ENCODE measurements at regions not wholly inside any gene's neighbourhood (a gene's known extent, or its start where the extent isn't known, plus 50 kb on each side); places are given as distances from the start of the nearest gene placed in this dataset.

GRCh38 chr16:86880316-86881117, 302.2 kb downstream of the FOXL1 start:
- no peak overlapping the region for H3K27ac ChIP-seq (ENCODE audit: low read depth, low read length)
- H3K27ac Mint-ChIP-seq (ENCODE audit: unreplicated experiment), result no peak overlapping the region
- H3K9me3 Mint-ChIP-seq (ENCODE audit: unreplicated experiment), result peaks cover 5% of the 10 kb centered on the region
- no peak overlapping the region for H3K4me2 ChIP-seq (ENCODE audit: low read length)
- peaks cover 7% of the 10 kb centered on the region for H3K4me1 ChIP-seq (ENCODE audit: insufficient read depth, low read length)
- TF ChIP-seq CTCF (IDR thresholded peaks at IDR 0.05; ENCODE audit: insufficient read depth, low read depth, low read length) (no peak), EZH2 (IDR thresholded peaks at IDR 0.05; ENCODE audit: insufficient read depth, low read length) (no peak)
- H4K20me1 ChIP-seq (ENCODE audit: insufficient read depth, low read length), result no peaks in the 10 kb centered on the region
- H3K4me1 Mint-ChIP-seq (ENCODE audit: low read depth, unreplicated experiment), result peaks cover 12% of the 10 kb centered on the region
- H3K79me2 ChIP-seq (ENCODE audit: insufficient read depth, low read length), result no peaks in the 10 kb centered on the region
- H3K27me3 Mint-ChIP-seq (ENCODE audit: low read depth, unreplicated experiment), result peaks cover 52% of the 10 kb centered on the region
- no peak overlapping the region for H3K9ac ChIP-seq (ENCODE audit: low read length)
- no peak overlapping the region for H3K4me3 ChIP-seq (ENCODE audit: insufficient read depth, low read depth, low read length)
- H3K36me3 ChIP-seq (ENCODE audit: insufficient read depth, low read length), result no peaks in the 10 kb centered on the region
- H3K27me3 ChIP-seq (ENCODE audit: insufficient read depth, low read length), result peaks cover 3% of the 10 kb centered on the region
- no peaks in the 10 kb centered on the region for H3K36me3 Mint-ChIP-seq (ENCODE audit: low read depth, unreplicated experiment)
- FAIRE-seq, result no peak
- no peak overlapping the region for H3K4me3 Mint-ChIP-seq (ENCODE audit: unreplicated experiment)
- H2AFZ ChIP-seq (ENCODE audit: low read depth, low read length), result no peak overlapping the region
- H3K9me3 ChIP-seq (ENCODE audit: insufficient read depth, low read depth, low read length), result no peaks in the 10 kb centered on the region
- peak; percentile 26 for DNase-seq (ENCODE audit: low read depth)

- Histone ChIP-seq H3K27me3 (ENCODE audit: insufficient read depth, low read length) (peaks cover 3% of the 10 kb centered on the region), H3K9me3 (ENCODE audit: insufficient read depth, low read depth, low read length) (no peaks in the 10 kb centered on the region), H2AFZ (ENCODE audit: low read depth, low read length) (no peak overlapping the region), H3K27ac (ENCODE audit: low read depth, low read length) (no peak overlapping the region), H3K9ac (ENCODE audit: low read length) (no peak overlapping the region), H3K4me1 (ENCODE audit: insufficient read depth, low read length) (peaks cover 7% of the 10 kb centered on the region), H3K4me2 (ENCODE audit: low read length) (no peak overlapping the region), H3K36me3 (ENCODE audit: insufficient read depth, low read length) (no peaks in the 10 kb centered on the region), H3K4me3 (ENCODE audit: insufficient read depth, low read depth, low read length) (no peak overlapping the region), H4K20me1 (ENCODE audit: insufficient read depth, low read length) (no peaks in the 10 kb centered on the region), H3K79me2 (ENCODE audit: insufficient read depth, low read length) (no peaks in the 10 kb centered on the region)
- Mint-ChIP-seq H3K4me1 (ENCODE audit: low read depth, unreplicated experiment) (peaks cover 12% of the 10 kb centered on the region), H3K9me3 (ENCODE audit: unreplicated experiment) (peaks cover 5% of the 10 kb centered on the region), H3K4me3 (ENCODE audit: unreplicated experiment) (no peak overlapping the region), H3K36me3 (ENCODE audit: low read depth, unreplicated experiment) (no peaks in the 10 kb centered on the region), H3K27me3 (ENCODE audit: low read depth, unreplicated experiment) (peaks cover 49% of the 10 kb centered on the region), H3K27ac (ENCODE audit: unreplicated experiment) (no peak overlapping the region)
- FAIRE-seq (no peak), DNase-seq (ENCODE audit: low read depth) (no peak)
- TF ChIP-seq CTCF (IDR thresholded peaks at IDR 0.05; ENCODE audit: insufficient read depth, low read depth, low read length) (no peak), EZH2 (IDR thresholded peaks at IDR 0.05; ENCODE audit: insufficient read depth, low read length) (no peak)
Measured at GRCh38 chr16:86881118-86881510, 302.8 kb downstream of the FOXL1 start.

- H3K27ac Mint-ChIP-seq (ENCODE audit: unreplicated experiment), result no peak overlapping the region
- no peak overlapping the region for H3K4me3 Mint-ChIP-seq (ENCODE audit: unreplicated experiment)
- FAIRE-seq (no peak), DNase-seq (ENCODE audit: low read depth) (no peak)
- Histone ChIP-seq H4K20me1 (ENCODE audit: insufficient read depth, low read length) (no peaks in the 10 kb centered on the region), H3K27ac (ENCODE audit: low read depth, low read length) (no peak overlapping the region), H3K4me3 (ENCODE audit: insufficient read depth, low read depth, low read length) (no peak overlapping the region), H3K9ac (ENCODE audit: low read length) (no peak overlapping the region), H3K79me2 (ENCODE audit: insufficient read depth, low read length) (no peaks in the 10 kb centered on the region), H3K4me1 (ENCODE audit: insufficient read depth, low read length) (peaks cover 7% of the 10 kb centered on the region), H3K4me2 (ENCODE audit: low read length) (no peak overlapping the region), H3K36me3 (ENCODE audit: insufficient read depth, low read length) (no peaks in the 10 kb centered on the region), H3K27me3 (ENCODE audit: insufficient read depth, low read length) (peaks cover 3% of the 10 kb centered on the region), H2AFZ (ENCODE audit: low read depth, low read length) (no peak overlapping the region), H3K9me3 (ENCODE audit: insufficient read depth, low read depth, low read length) (no peaks in the 10 kb centered on the region)
- no peaks in the 10 kb centered on the region for H3K36me3 Mint-ChIP-seq (ENCODE audit: low read depth, unreplicated experiment)
- peaks cover 15% of the 10 kb centered on the region for H3K4me1 Mint-ChIP-seq (ENCODE audit: low read depth, unreplicated experiment)
- H3K27me3 Mint-ChIP-seq (ENCODE audit: low read depth, unreplicated experiment), result peaks cover 46% of the 10 kb centered on the region
- H3K9me3 Mint-ChIP-seq (ENCODE audit: unreplicated experiment), result peaks cover 5% of the 10 kb centered on the region
- no peak for TF ChIP-seq CTCF (IDR thresholded peaks at IDR 0.05; ENCODE audit: insufficient read depth, low read depth, low read length)
- no peak for TF ChIP-seq EZH2 (IDR thresholded peaks at IDR 0.05; ENCODE audit: insufficient read depth, low read length)
Measured at GRCh38 chr16:86881861-86882273, 303.5 kb downstream of the FOXL1 start.

Data from astrocyte (in vitro differentiated cells and primary cell).